HG03565 (cell line): ENCODE measurements at regions not wholly inside any gene's neighbourhood (a gene's known extent, or its start where the extent isn't known, plus 50 kb on each side); places are given as distances from the start of the nearest gene placed in this dataset.

Experiments
- ATAC-seq: cut with Tn5 transposase; IDR thresholded peaks from one replicate; pipeline ENCODE4 v1.9.1; 2021; ENCODE audit warnings: mild to moderate bottlenecking, moderate library complexity; ENCODE audit not compliant: unreplicated experiment

DNA sequence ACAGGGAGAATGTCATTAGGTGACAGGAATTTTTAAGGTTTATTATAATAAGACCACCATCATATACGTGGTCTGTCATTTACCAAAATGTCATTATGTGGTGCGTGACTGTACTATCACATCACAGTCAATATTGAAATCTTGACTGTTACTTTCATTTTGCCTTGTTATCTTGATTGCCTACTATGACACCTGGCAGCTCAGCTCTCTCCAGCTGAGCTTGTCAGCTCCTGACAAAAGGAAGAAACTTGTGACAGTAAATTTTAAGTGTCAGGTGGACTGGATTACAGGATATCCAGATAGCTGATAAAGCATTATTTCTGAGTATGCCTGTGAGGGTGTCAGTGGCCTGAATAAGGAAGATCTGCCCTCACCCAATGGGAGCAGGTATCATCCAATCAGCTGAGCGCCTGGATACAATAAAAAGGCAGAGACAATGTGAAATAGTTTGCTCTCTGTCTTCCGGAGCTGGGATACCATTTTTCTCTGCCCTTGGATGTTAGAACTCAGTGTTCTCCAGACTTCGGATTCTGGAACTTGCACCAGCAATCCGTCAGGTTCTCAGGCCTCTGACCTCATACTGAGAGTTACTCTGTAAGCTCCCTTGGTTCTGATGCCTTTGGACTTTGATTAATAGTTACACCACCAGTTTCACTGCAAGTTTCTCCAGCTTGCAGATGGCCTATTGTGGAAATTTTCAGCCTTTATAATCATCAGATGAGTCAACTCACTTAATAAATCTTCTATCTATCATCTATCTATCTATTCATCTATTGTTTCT is 1454.7 kb upstream of the IGFBP7 start:
- ATAC-seq = no peak

DNA sequence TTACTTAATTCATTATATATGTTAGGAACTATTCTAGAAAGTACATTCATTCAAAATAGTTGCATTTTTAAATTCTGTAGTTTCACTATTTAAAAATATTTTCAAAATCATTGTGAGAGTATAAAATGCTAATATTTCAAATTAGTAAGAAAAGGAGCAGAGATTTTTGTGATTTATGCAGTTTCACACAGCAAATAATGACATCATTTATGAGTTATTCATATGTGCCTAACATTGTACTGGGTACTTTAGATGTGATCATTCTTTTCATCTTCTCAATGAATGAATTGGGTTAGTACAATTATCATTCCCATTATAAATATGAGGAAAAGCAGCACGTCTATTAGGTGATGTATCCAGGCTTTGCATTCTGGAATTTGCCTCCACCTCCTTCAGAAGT is 1451.0 kb upstream of the IGFBP7 start:
- no peak for ATAC-seq

DNA sequence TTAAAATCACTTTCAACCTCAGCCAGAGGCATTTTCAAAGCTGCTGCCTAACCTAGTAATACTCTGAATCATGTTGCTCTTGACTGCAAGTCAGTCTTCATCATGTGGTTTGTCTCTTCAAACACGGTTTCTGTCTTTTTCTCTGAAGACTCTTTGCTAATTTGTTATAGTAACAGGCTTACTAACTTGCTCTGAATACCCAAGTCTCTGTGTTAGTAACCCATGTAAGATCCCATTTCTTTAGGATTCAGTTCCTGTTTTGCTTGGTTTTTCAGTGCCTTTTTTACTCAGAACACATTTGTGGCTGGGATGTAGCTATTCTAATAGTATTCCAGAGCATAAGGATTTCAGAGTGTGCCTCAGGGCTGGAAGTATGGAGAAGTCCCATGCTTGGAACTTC is 1450.6 kb upstream of the IGFBP7 start:
- no peak for ATAC-seq

GRCh38 chr4:58553679-58554078 is 1443.5 kb upstream of the IGFBP7 start:
- ATAC-seq = no peak

- ATAC-seq = no peak
Observed at GRCh38 chr4:58553031-58553430, 1442.8 kb upstream of the IGFBP7 start.

GRCh38 chr4:58551676-58552075 is 1441.5 kb upstream of the IGFBP7 start:
- ATAC-seq = no peak

- no peak for ATAC-seq
Observed at GRCh38 chr4:58543465-58543864, 1433.3 kb upstream of the IGFBP7 start.

- no peak for ATAC-seq
Observed at GRCh38 chr4:58541926-58542325, 1431.7 kb upstream of the IGFBP7 start.

DNA sequence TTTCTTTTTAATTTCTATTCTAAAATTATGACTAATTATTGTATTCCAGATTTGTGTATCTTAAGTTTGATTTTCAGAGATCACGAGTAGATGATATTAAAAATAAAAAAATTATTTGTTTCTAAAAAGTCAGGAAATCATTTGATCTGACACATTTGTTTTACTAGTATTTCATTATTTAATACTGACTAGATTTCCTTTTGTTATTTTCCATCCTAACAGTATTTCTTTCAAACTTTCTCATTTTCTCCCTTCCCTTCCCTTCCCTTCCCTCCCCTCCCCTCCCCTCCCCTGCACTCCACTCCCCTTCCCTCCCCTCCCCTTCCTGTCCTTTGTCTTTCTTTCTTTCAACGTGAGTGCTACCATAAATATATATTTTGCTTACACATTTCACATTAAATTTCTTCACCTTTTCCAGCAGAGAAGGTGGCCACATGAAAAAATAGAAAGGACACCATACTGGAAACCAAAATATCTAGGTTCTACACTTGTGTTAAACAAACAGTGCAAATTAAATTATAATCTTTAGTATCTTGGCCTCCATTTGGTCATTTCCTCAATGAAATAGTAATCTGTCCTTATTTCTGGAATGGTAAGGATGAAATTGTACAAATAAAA is 1412.7 kb upstream of the IGFBP7 start:
- ATAC-seq = no peak

DNA sequence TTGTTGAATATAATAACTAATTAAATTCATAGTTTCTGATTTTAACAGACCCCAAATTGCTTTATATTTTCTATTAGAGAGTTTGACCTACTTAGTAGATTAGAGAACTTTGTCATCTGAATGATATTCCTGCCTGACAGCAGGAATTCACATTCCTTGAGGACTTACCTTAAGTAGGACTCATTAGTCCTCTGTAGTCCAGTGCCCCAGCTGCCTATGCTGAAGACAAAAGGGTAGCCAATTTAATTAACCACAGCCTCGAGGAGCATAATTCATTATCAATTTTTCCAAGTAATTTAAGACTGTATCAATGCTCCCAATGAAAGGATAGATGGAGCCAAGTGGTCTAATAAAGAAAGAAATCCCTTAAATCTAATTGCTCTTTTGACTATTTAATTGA is 1405.0 kb upstream of the IGFBP7 start:
- ATAC-seq = no peak

DNA sequence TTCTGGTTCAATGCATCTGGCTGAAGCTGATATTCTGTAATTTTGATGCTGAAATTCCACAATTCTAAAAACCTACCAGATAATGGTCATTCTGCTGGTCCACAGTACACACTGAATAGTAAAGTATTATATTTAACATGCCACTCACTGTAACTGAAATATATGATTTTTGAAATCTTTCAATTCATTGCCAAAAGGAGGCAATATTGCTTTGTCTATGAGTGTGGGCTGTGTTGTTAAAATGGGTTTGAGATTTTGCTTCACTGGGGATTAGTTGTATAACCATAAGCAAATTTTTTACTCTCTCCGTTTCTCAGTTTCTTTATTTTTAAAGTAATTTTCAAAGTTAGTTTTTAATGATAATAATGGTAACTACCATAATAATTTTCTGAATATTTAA is 1404.1 kb upstream of the IGFBP7 start:
- ATAC-seq = no peak

- no peak for ATAC-seq
Observed at GRCh38 chr4:58510652-58511051, 1400.5 kb upstream of the IGFBP7 start.

GRCh38 chr4:58507079-58507478 is 1396.9 kb upstream of the IGFBP7 start:
- ATAC-seq = no peak

GRCh38 chr4:58502839-58503238 is 1392.7 kb upstream of the IGFBP7 start:
- no peak for ATAC-seq

DNA sequence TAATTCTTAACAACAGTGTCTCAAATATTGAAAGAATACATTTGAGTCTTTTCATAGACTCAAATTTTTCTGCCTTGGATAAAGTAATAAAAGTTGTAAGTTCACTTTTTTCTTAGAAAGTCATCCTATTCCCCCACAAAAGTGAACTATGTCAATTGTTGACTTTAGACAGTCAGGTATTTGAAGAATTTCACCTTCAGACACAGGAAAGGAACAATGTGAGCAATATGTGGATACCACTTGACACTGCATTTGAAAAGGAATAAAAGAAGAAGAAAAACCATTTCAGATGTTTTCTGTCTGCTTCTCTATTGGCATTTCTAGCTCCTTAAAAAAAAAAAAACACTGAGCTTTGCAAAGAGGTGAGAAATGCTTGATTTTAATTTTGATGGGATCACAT is 1389.0 kb upstream of the IGFBP7 start:
- ATAC-seq = no peak

DNA sequence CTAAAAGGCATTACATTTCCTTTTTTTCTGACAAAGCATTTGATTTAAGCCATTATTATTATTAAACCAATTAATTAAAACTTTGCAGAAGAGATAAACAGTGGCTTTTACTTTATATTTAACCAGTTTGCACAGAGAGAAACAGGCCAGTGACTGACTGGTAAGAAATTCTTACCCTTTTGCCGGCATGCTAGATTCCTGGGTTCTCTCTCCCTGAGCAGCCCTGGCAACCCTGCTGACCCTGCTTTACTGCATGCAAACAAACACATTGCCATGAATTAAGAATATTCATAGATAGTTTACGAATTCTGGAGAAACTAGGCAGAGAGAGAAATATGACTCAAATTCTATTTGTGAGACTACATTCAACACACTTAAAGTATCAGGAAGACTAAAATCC is 1381.4 kb upstream of the IGFBP7 start:
- no peak for ATAC-seq

GRCh38 chr4:58477950-58478349 is 1367.8 kb upstream of the IGFBP7 start:
- no peak for ATAC-seq

DNA sequence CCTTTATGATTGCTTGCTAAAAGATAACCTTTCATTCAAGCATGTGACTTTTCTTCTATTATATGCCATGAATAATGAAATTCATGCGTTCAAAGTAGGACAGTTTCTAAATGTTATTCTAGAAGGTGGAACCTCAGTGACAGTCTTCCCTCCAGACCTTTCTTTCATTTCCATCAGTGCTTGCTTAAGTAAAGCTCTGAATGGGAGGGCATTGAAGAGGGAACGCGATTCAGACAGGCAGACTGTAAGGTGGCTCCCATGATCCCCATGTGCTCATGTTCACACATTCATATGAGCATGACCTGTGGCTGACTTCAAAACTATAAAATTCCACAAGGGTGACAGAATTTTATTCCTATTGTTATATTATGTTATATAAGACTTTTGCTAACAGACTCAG is 1367.3 kb upstream of the IGFBP7 start:
- no peak for ATAC-seq

GRCh38 chr4:58475097-58475496 is 1364.9 kb upstream of the IGFBP7 start:
- no peak for ATAC-seq

GRCh38 chr4:58465031-58465430 is 1354.8 kb upstream of the IGFBP7 start:
- ATAC-seq = no peak

GRCh38 chr4:58456727-58457384 is 1346.7 kb upstream of the IGFBP7 start:
- no peak for ATAC-seq

- ATAC-seq = peak; percentile 43
Observed at GRCh38 chr4:58453956-58454355, 1343.8 kb upstream of the IGFBP7 start.
